SHP77 treated with DMSO at 0.1 percent for 48 hours (cell line): ENCODE measurements at regions not wholly inside any gene's neighbourhood (a gene's known extent, or its start where the extent isn't known, plus 50 kb on each side); places are given as distances from the start of the nearest gene placed in this dataset.
A peak's percentile ranks its signal among the peaks of the same experiment; 100 is the strongest.

Source experiments
- DNase-seq: peaks from one replicate; lab custom pipeline; 2025; lab: John Stamatoyannopoulos, UW

- DNase-seq = peak; percentile 31
These were observed 52.0 kb downstream of the RPP21 start for GRCh38 chr6:30396833-30397479.

GRCh38 chr6:30397697-30398096 lies 52.7 kb downstream of the RPP21 start:
- no peak for DNase-seq

- no peak for DNase-seq
These were observed 54.6 kb downstream of the RPP21 start for GRCh38 chr6:30399390-30400058.

GRCh38 chr6:30405934-30406333 lies 61.0 kb downstream of the RPP21 start:
- DNase-seq = no peak

GRCh38 chr6:30409184-30409583 lies 64.2 kb downstream of the RPP21 start:
- DNase-seq = no peak

GRCh38 chr6:30411515-30412207 lies 66.7 kb downstream of the RPP21 start:
- DNase-seq = peak; percentile 9

- no peak for DNase-seq
These were observed 70.9 kb upstream of the HLA-E start for GRCh38 chr6:30418448-30418847.

GRCh38 chr6:30424549-30424948 lies 64.8 kb upstream of the HLA-E start:
- no peak for DNase-seq
